MCF 10A (cell line): ENCODE measurements at regions not wholly inside any gene's neighbourhood (a gene's known extent, or its start where the extent isn't known, plus 50 kb on each side); places are given as distances from the start of the nearest gene placed in this dataset.
"Not testable (repeated sequence)": the region's sequence is repeated elsewhere in the genome, so short reads cannot be mapped to it uniquely, and the experiment has no call there.

ENCODE experiments used
- BruUV-seq: library from RNA; stranded (reverse); fragments of 400-500 nt; replicated peaks from 2 replicates; lab custom pipeline; 2021; lab: Mats Ljungman, UMichigan
- CTCF ChIA-PET: fragments of 300-600 bp; sonication (Branson Sonifier 250); formaldehyde crosslinking; extraction: SDS; loops from one replicate; lab custom pipeline; 2021; ENCODE audit warnings: antibody characterized with exemption, inconsistent platforms; lab: Yijun Ruan, JAX
- POLR2A ChIA-PET: fragments of 300-600, 350-650 bp; sonication (Branson Sonifier 250); formaldehyde crosslinking; extraction: SDS; loops from one replicate; lab custom pipeline; 2020; ENCODE audit warnings: antibody characterized with exemption, inconsistent platforms; lab: Yijun Ruan, JAX
- DNase-seq: peaks from one replicate; pipeline ENCODE4 v3.0.0-alpha.2; 2018; ENCODE audit not compliant: unreplicated experiment
- H3K27ac Mint-ChIP-seq: one replicate; pipeline ENCODE4 v1.8.0; 2022; ENCODE audit warnings: mild to moderate bottlenecking, low read depth, mixed read lengths; ENCODE audit not compliant: unreplicated experiment
- H3K27me3 Mint-ChIP-seq: one replicate; pipeline ENCODE4 v1.8.0; 2022; ENCODE audit warnings: mixed read lengths; ENCODE audit not compliant: insufficient read depth, unreplicated experiment
- H3K36me3 Mint-ChIP-seq: one replicate; pipeline ENCODE4 v1.8.0; 2022; ENCODE audit warnings: mild to moderate bottlenecking, moderate library complexity, mixed read lengths; ENCODE audit not compliant: insufficient read depth, unreplicated experiment
- H3K4me1 Mint-ChIP-seq: one replicate; pipeline ENCODE4 v1.8.0; 2022; ENCODE audit warnings: mixed read lengths; ENCODE audit not compliant: insufficient read depth, unreplicated experiment
- H3K4me3 Mint-ChIP-seq: one replicate; pipeline ENCODE4 v1.8.0; 2022; ENCODE audit warnings: mild to moderate bottlenecking, moderate library complexity, mixed read lengths; ENCODE audit not compliant: unreplicated experiment
- H3K9me3 Mint-ChIP-seq: one replicate; pipeline ENCODE4 v1.8.0; 2022; ENCODE audit warnings: mixed read lengths; ENCODE audit not compliant: unreplicated experiment
- intact Hi-C: fragments of 100-400 bp; cut with micrococcal nuclease; formaldehyde crosslinking; loops from 2 replicates; pipeline ENCODE4 v1.14.1; 2022
- TF ChIP-seq, protein P1 (sequence below): fragments of 200-600 bp; IDR thresholded peaks from one replicate; pipeline ENCODE4 v1.8.0; 2022; ENCODE audit warnings: antibody characterized with exemption, mild to moderate bottlenecking; ENCODE audit not compliant: unreplicated experiment

DNA sequence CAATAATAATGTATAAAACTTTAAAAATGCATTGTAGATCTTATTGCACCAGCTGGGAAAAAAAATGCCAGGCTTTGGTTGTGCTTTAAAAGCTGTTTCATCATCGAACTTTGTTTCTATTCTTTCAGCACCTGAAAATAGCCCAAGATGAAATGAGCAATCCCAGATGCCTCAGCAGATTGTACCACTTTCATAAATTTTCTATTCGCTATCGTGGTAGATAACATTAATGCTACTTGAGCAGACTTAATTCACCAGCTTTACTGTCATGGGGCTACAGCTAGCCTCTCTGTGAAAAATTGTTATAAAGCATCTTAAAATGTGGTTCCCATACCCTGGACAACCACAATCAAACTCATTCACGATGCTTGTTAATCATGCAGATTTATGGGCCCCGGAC, 599.6 kb upstream of the HS3ST1 start:
- TF ChIP-seq, protein P1, sequence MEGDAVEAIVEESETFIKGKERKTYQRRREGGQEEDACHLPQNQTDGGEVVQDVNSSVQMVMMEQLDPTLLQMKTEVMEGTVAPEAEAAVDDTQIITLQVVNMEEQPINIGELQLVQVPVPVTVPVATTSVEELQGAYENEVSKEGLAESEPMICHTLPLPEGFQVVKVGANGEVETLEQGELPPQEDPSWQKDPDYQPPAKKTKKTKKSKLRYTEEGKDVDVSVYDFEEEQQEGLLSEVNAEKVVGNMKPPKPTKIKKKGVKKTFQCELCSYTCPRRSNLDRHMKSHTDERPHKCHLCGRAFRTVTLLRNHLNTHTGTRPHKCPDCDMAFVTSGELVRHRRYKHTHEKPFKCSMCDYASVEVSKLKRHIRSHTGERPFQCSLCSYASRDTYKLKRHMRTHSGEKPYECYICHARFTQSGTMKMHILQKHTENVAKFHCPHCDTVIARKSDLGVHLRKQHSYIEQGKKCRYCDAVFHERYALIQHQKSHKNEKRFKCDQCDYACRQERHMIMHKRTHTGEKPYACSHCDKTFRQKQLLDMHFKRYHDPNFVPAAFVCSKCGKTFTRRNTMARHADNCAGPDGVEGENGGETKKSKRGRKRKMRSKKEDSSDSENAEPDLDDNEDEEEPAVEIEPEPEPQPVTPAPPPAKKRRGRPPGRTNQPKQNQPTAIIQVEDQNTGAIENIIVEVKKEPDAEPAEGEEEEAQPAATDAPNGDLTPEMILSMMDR, result no peak
- intact Hi-C loops, result no loop called here
- ChIA-PET CTCF (interaction anchor here (0.7 to 1.5 kb wide), 3 partner anchors 75 to 430 kb away, joined by 4 to 7 read pairs (median 4); no protein-coding TSS in a partner anchor), POLR2A (no interaction called here)
- no TSS peak for BruUV-seq
- no peak overlapping the region for H3K27ac Mint-ChIP-seq
- H3K27me3 Mint-ChIP-seq, result no peaks in the 10 kb centered on the region
- no peaks in the 10 kb centered on the region for H3K4me1 Mint-ChIP-seq
- DNase-seq, result no peak
- peaks cover 6% of the 10 kb centered on the region for H3K36me3 Mint-ChIP-seq
- no peak overlapping the region for H3K4me3 Mint-ChIP-seq
- H3K9me3 Mint-ChIP-seq, result no peaks in the 10 kb centered on the region

DNA sequence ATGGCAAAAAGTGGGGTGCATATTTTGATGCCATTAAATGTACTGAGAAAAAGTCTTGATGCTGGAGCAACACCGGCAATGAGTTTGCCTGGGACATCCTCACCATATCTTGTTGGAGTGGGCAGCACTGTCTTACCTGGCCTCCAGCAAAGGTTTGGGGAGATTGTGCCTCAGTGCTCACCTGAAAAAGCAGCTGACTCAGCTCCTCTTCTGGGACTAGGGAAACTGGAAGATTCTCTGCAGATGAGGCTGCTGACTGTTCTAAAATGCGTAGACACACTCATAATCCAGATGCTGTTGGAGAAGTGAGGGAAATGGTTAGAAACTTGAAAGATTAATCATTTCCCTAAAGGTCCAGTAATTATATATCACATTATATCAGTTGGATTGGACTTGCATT, 593.7 kb upstream of the HS3ST1 start:
- no TSS peak for BruUV-seq
- CTCF ChIA-PET, result no interaction called here
- Mint-ChIP-seq H3K9me3 (no peaks in the 10 kb centered on the region), H3K36me3 (no peaks in the 10 kb centered on the region), H3K27ac (no peak overlapping the region), H3K4me1 (no peaks in the 10 kb centered on the region), H3K4me3 (no peak overlapping the region), H3K27me3 (no peaks in the 10 kb centered on the region)
- no peak for DNase-seq
- TF ChIP-seq, protein P1, result no peak
- intact Hi-C loops, result no loop called here
- POLR2A ChIA-PET, result interaction anchor here (0.9 kb wide), 1 partner anchor 39 kb away, joined by 3 read pairs; no protein-coding TSS in a partner anchor

- CTCF ChIA-PET, result interaction anchor here (0.6 kb wide), 1 partner anchor 385 kb away, joined by 3 read pairs; no protein-coding TSS in a partner anchor
- no peak for DNase-seq
- Mint-ChIP-seq H3K36me3 (no peaks in the 10 kb centered on the region), H3K27me3 (no peaks in the 10 kb centered on the region), H3K9me3 (no peaks in the 10 kb centered on the region), H3K4me3 (no peak overlapping the region), H3K4me1 (no peaks in the 10 kb centered on the region), H3K27ac (no peak overlapping the region)
- POLR2A ChIA-PET, result no interaction called here
- no TSS peak for BruUV-seq
- intact Hi-C loops, result no loop called here
- TF ChIP-seq, protein P1, result no peak
Observed at GRCh38 chr4:12016729-12017128, 588.0 kb upstream of the HS3ST1 start.

DNA sequence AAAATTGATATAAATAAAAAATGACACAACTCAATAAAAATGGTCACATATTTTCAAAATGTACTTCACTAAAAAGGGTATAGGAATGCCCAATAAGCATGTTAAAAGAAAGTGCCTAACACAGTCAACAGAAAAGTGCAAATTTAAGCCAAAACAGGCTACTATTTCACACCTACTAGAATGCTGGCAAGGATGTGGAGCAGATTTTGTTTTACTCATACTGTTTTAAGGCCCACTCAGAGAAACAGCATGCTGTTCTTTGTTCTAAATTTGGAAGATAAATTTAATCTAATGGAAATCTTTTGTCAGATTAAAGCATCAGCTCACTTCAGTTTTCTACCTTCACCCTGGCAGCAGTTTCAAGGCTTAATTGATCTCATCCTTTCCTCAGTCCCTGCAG, 576.8 kb upstream of the HS3ST1 start:
- BruUV-seq, result no TSS peak
- H3K9me3 Mint-ChIP-seq, result no peaks in the 10 kb centered on the region

GRCh38 chr4:11996581-11996980, 567.9 kb upstream of the HS3ST1 start:
- H3K4me1 Mint-ChIP-seq, H3K4me3 Mint-ChIP-seq, BruUV-seq, DNase-seq, intact Hi-C loops, H3K27ac Mint-ChIP-seq, H3K27me3 Mint-ChIP-seq, H3K36me3 Mint-ChIP-seq, CTCF ChIA-PET: not testable (repeated sequence)
- POLR2A ChIA-PET, result interaction anchor here (1.3 kb wide), 1 partner anchor 413 kb away, joined by 4 read pairs; no protein-coding TSS in a partner anchor
- H3K9me3 Mint-ChIP-seq, result peaks cover 24% of the 10 kb centered on the region

More for the DNA sequence above, 576.8 kb upstream of the HS3ST1 start:
- H3K4me3 Mint-ChIP-seq, result no peak overlapping the region
- H3K36me3 Mint-ChIP-seq, result no peaks in the 10 kb centered on the region
- CTCF ChIA-PET, result interaction anchor here (0.6 kb wide), 1 partner anchor 1449 kb away, joined by 3 read pairs; no protein-coding TSS in a partner anchor
- TF ChIP-seq, protein P1, result no peak
- no peak for DNase-seq
- no peaks in the 10 kb centered on the region for H3K27me3 Mint-ChIP-seq
- H3K27ac Mint-ChIP-seq, result no peak overlapping the region
- intact Hi-C loops, result no loop called here
- no peaks in the 10 kb centered on the region for H3K4me1 Mint-ChIP-seq
- POLR2A ChIA-PET, result no interaction called here
